ENCODE measurements at regions not wholly inside any gene's neighbourhood (a gene's known extent, or its start where the extent isn't known, plus 50 kb on each side); places are given as distances from the start of the nearest gene placed in this dataset.

DNA sequence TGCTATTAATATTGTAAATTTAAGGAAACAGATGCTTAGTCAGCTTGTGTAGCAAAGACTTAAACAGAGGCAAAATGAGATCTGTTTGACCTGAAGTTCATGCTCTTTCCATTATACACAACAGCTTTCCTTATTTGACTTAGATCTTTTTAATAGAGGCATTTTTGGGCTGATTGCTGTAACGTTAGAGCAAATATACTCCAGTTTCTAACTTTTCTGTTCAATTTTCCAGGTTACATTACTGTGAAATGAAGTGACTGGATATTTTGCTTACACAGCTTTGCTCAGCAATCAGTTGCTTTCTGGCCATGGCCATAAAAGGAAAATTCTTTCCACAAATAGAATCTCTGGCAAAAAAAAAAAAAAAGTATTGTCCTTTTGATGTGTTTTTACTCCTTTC is 146.2 kb downstream of the PCDH7 start:
- H3K27me3 Mint-ChIP-seq (ENCODE audit: low read depth), result no peaks in the 10 kb centered on the region
- H4K20me1 ChIP-seq (ENCODE audit: control insufficient read depth, insufficient read depth, insufficient read length), result no peaks in the 10 kb centered on the region
- H2BK120ac ChIP-seq (ENCODE audit: low read depth, low read length, poor library complexity, severe bottlenecking), result no peak overlapping the region
- H3K27me3 ChIP-seq (ENCODE audit: insufficient read depth, low read length), result no peaks in the 10 kb centered on the region
- H2BK5ac ChIP-seq (ENCODE audit: insufficient read length, low read length), result no peak overlapping the region
- no peak overlapping the region for H4K91ac ChIP-seq (ENCODE audit: insufficient read length, low read depth, low read length)
- H2BK20ac ChIP-seq (ENCODE audit: low read depth, low read length, poor library complexity, severe bottlenecking), result no peak overlapping the region
- H3K4me2 ChIP-seq (ENCODE audit: insufficient read depth, insufficient read length, low read length), result no peak overlapping the region
- no peaks in the 10 kb centered on the region for H3K23me2 ChIP-seq (ENCODE audit: insufficient read length, low read depth, low read length, poor library complexity, severe bottlenecking)
- no peak overlapping the region for H4K8ac ChIP-seq (replicated peaks; ENCODE audit: insufficient read length, low read depth, low read length)
- H2AFZ ChIP-seq (ENCODE audit: low read length), result no peak overlapping the region
- H3K27ac ChIP-seq (ENCODE audit: insufficient read length, low read depth, low read length), result no peak overlapping the region
- H3K9ac ChIP-seq (ENCODE audit: extremely low read depth, insufficient read length, low read length), result no peak overlapping the region
- no peak overlapping the region for H2AK5ac ChIP-seq (ENCODE audit: insufficient read length, low read length)
- no peaks in the 10 kb centered on the region; a peak in 1 of 7 replicates for H3K36me3 Mint-ChIP-seq (ENCODE audit: insufficient read depth in 1 of 3, low read depth in 3 of 3)
- no peak for DNase-seq
- no peak overlapping the region for H3K23ac ChIP-seq (ENCODE audit: insufficient read length, low read depth, low read length)
- H3K4me1 ChIP-seq (ENCODE audit: insufficient read depth, low read length), result no peaks in the 10 kb centered on the region
- H3K9me3 ChIP-seq (ENCODE audit: control insufficient read depth, low read depth, low read length), result no peaks in the 10 kb centered on the region
- no peaks in the 10 kb centered on the region; a peak in 2 of 5 replicates for H3K9me3 Mint-ChIP-seq
- no peak overlapping the region for H3K18ac ChIP-seq (ENCODE audit: insufficient read length, low read depth, low read length)
- H4K5ac ChIP-seq (ENCODE audit: insufficient read length, low read depth, low read length), result no peak overlapping the region
- H3K27ac Mint-ChIP-seq, result no peak overlapping the region
- H3K4me1 Mint-ChIP-seq, result peaks cover 3 to 8% of the 10 kb centered on the region in 2 experiments; a peak in 3 of 4 replicates
- no peak overlapping the region for H2BK15ac ChIP-seq (ENCODE audit: low read depth, low read length)
- H3K4ac ChIP-seq (ENCODE audit: low read depth, low read length), result no peak overlapping the region
- H3K56ac ChIP-seq (ENCODE audit: insufficient read length, low read depth, low read length), result no peak overlapping the region
- H3K79me2 ChIP-seq (ENCODE audit: insufficient read depth, low read length), result no peaks in the 10 kb centered on the region
- H3K79me1 ChIP-seq (ENCODE audit: insufficient read depth, low read depth, low read length, poor library complexity, severe bottlenecking), result no peaks in the 10 kb centered on the region
- H3T11ph ChIP-seq (ENCODE audit: low read length), result no peak overlapping the region
- H3K14ac ChIP-seq (ENCODE audit: insufficient read depth, low read length), result no peak overlapping the region
- TF ChIP-seq, protein P1, sequence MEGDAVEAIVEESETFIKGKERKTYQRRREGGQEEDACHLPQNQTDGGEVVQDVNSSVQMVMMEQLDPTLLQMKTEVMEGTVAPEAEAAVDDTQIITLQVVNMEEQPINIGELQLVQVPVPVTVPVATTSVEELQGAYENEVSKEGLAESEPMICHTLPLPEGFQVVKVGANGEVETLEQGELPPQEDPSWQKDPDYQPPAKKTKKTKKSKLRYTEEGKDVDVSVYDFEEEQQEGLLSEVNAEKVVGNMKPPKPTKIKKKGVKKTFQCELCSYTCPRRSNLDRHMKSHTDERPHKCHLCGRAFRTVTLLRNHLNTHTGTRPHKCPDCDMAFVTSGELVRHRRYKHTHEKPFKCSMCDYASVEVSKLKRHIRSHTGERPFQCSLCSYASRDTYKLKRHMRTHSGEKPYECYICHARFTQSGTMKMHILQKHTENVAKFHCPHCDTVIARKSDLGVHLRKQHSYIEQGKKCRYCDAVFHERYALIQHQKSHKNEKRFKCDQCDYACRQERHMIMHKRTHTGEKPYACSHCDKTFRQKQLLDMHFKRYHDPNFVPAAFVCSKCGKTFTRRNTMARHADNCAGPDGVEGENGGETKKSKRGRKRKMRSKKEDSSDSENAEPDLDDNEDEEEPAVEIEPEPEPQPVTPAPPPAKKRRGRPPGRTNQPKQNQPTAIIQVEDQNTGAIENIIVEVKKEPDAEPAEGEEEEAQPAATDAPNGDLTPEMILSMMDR (conservative IDR thresholded peaks at IDR 0.05), result no peak
- WGBS (ENCODE audit: extremely low coverage, insufficient read length, low lambda C conversion rate), result no CpG with 5 or more reads among the region's 1 CpG
- H3K4me3 Mint-ChIP-seq, result no peak overlapping the region
- no peak overlapping the region for H2BK12ac ChIP-seq (ENCODE audit: insufficient read length, low read depth, low read length)

Data from H9 (cell line).